ENCODE measurements at regions not wholly inside any gene's neighbourhood (a gene's known extent, or its start where the extent isn't known, plus 50 kb on each side); places are given as distances from the start of the nearest gene placed in this dataset.

- DNase-seq = no peak
Observed at GRCh38 chr16:65658349-65658748, 536.5 kb upstream of the CDH11 start.

DNA sequence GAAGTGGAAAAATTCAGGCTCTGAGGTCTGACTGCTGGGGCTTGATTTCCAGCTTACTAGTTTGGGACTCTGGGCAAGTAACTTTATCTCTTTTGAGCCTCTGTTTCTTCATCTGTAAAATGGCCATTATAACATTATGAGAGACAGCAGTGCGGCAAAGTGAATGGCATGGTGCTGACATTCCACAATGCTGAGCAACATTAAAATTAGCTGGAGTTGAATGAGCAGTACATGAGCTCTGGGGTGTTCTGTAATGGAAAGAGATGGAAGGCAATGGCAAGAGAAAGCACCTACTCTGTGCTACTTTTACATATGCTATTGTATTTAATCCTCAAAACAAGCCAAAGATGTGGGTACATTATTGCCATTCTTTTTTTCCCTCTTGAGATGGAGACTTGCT lies 535.7 kb upstream of the CDH11 start:
- DNase-seq = no peak

DNA sequence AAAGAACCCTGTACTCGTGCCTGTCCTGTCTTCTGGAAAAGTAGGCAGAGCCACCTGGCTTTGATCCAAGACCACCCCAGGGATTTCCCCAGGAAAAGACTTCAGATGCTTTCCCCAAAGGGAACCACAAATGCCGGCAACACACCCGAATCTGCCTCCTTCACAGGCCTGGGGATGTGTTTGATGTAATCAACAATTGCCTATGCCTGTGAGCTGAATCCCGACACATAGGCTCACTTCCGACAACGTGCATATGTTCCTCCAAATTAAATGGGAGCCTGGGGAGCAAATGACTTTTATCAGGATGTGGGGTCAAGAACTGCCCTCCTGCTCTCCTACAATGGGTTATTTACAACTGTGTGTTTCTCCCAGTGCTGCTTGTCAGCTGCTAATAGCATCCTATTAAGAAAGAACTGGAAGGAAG lies 535.2 kb upstream of the CDH11 start:
- no peak for DNase-seq

DNA sequence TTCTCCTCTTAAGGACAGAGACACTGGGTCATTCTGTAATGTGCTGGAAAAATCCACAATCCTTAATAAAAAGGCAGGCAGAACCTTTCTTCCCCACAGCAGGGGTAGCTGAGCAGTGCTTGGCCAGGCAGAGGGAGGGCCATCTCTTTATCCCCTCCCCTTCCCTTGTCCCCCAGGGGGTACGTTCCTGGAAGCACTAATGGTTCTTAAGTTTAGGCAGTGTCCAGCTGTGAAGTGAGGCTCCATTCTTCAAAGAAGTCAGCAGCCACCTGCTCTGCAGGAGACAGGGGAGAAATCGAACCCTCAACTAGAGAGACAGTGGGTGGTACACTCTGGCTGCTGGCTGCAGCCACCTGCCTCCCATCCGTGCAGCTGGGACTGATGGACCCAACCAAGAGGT lies 533.9 kb upstream of the CDH11 start:
- DNase-seq = no peak

- no peak for DNase-seq
Observed at GRCh38 chr16:65648101-65648500, 526.2 kb upstream of the CDH11 start.

- no peak for DNase-seq
Observed at GRCh38 chr16:65644821-65645220, 523.0 kb upstream of the CDH11 start.

GRCh38 chr16:65641762-65642289 lies 520.0 kb upstream of the CDH11 start:
- no peak for DNase-seq

DNA sequence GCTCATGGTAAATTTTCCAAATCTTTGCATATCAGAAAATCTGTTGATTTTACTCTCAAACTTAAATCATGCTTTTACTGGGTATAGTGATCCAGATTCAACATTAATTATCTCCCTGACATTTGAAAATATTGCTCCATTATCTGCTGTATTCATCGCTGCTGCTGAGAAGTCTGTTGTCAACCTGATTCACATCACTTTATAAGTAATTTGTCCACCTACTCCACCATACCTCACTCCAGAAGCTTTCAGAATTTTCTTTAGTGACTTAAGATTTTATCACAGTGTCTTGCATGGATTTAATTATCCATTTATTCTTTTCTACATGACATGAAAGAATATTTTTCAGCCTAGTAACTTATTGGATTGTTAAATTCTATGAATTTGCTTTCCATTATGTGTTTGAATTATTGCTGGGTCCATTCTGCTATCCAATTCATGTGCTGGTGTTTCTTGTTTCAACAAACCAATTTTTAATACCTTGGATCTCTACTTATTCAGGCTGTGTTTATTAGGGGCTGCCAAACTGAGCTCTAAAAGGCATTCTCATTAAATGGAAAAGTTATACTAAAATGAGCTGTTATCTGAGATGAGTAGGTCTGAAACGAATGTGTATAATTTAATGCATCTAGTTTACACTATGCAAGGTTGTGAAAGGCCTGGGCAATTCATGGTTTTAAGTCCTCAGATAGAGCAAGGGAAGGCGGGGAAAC lies 519.3 kb upstream of the CDH11 start:
- DNase-seq = no peak

- DNase-seq = no peak
Observed at GRCh38 chr16:65634833-65635232, 513.0 kb upstream of the CDH11 start.

- DNase-seq = no peak
Observed at GRCh38 chr16:65634291-65634690, 512.4 kb upstream of the CDH11 start.

- no peak for DNase-seq
Observed at GRCh38 chr16:65624666-65625065, 502.8 kb upstream of the CDH11 start.

DNA sequence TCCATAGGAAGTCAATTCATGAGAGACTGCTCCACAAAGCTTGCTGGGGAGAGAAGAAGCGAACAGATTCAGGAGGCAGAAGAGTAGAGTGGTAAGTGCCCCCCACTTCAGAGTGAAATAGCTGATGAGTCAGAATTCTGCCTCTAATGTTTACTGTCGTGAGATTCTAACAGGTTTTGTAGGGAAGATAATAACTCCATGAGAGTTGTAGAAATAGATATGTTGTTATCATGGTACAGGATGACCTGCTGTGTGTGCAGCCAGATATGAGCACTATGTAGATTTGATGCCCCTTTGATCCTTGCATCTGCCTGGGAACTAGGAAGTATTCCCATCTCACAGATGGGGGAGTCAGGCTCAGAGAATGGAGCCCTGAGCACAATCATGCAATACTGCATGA lies 502.4 kb upstream of the CDH11 start:
- DNase-seq = no peak

DNA sequence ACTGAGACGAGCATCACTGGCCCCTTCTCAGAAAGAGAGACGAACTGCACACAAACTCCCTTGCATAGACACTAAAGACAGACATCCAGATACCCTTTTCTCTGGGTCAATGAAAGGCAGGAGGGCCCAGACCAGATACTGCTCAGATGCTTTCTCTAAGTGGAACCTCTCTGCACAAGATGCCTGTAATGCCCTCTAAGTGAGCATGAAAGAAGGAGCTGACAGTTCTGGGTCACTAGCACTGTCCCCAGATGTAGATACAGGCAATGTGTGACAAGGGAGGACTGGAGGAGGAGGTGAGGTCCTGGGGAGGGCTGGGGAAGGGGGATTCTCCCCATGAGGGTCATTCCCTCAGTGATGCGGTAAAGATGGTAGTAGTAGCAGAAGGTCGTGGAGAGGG lies 501.0 kb upstream of the CDH11 start:
- no peak for DNase-seq

DNA sequence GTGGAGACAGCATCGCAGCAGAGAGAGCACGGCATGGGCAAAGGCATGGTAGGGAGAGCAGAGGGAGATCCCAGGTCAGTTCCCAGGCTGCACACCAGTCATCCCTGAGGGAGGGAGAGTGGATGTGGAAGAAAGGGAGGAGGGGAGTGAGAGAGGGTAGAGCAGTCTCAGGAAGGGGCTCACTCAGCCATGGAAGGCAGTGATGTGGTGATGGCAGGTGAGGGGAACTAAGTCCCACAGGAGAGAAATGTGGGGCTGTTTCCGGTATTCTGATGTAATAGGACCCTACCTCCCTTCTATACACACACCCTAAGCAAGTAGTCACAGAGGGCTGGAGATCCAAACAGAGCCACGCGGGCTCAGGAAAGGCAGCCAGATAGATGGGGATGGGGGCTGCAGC lies 500.3 kb upstream of the CDH11 start:
- DNase-seq = no peak

DNA sequence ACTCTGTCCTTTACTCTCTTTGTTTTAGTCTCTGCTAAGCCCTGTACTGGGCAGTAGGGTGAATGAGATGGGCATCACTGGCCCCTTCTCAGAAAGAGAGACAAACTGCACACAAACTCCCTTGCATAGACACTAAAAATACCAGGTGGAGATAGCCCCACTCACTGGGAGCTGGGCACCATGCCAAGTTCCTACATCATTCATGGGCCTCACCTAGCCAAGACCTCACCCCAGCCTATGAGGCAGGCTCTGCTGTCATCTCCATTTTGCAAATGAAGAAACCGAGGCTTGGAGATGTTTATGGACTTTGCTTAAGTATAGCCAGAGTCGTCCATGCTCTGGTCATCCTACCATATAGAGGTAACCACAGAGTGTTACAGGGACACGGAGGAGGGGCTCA lies 499.8 kb upstream of the CDH11 start:
- no peak for DNase-seq

DNA sequence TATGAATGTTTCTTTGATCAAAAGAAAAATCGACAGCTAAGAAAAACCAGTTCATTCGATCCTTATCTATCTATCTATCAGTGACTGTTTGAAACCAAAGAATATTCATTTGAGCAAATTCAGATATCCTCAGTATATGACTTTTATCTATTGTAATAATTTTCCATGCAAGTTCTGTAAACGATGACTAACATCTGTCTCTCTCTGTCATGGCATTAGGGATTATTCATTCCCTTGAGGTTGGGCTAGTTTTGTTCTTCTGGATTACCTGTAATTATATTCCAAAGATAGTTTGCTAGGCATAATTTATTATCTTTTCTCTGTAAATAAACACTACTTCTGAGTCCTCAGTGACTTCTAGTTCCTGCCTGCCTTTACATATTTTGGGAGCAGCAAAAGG lies 497.7 kb upstream of the CDH11 start:
- no peak for DNase-seq

DNA sequence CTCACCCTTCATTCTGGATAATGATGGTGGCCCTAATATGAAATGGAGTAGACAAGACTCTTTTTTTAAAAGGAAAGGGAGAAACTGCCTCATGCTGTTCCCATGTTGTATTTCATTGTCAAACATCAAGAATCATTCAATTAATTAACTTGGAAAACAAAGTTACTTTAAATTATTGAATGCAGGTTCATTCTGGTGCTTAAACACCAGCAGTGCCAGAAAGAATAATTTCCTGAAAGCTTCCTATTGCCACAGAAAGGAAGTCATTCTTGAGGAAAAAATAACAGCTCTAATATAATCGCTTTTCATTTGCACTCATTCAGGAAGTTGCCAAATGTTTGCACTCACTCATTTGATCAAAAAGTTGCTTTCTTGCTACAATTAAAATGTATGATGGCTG lies 497.1 kb upstream of the CDH11 start:
- DNase-seq = no peak

- peak; percentile 55 for DNase-seq
Observed at GRCh38 chr16:65618333-65618732, 496.5 kb upstream of the CDH11 start.

DNA sequence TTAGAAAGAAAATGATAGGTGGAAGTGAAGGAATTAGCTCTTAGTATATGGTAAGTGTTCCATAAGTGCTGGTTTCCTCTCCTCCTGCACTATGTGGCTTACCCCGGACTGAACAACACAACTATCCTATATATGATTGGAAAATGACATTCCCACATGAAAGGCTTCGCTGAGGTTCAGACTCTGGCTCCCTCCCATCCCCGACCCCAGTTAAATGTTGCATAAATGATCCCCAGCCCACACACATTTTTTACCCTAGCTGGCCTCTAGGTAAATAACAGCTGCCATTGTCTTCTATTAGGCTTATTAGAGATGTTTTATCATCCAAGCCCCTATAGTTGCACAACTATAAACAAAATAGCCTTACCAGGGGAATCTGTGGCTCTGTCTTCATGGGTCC lies 495.6 kb upstream of the CDH11 start:
- no peak for DNase-seq

- no peak for DNase-seq
Observed at GRCh38 chr16:65608455-65608854, 486.6 kb upstream of the CDH11 start.

GRCh38 chr16:65604771-65605170 lies 482.9 kb upstream of the CDH11 start:
- DNase-seq = no peak

- DNase-seq = no peak
Observed at GRCh38 chr16:65601781-65602180, 479.9 kb upstream of the CDH11 start.

DNA sequence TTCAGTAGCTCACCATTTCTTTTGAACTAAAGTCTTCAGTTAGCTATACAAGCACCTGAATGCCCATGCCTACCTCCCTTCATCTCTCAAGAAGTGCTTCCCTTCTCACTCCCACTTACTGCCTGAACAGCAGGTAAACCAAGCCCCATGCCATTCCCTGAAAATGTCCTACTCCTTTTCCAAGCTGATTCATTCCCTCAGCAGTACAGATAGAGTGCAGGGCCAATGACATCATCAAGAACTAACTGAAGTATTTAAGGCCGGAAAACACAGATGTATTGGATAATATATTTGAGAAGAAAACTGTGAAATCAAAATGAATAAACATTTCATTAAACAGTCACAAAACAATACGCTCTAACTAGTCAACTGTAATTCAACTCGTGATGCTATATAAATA lies 478.8 kb upstream of the CDH11 start:
- no peak for DNase-seq

- DNase-seq = no peak
Observed at GRCh38 chr16:65600046-65600445, 478.2 kb upstream of the CDH11 start.

DNA sequence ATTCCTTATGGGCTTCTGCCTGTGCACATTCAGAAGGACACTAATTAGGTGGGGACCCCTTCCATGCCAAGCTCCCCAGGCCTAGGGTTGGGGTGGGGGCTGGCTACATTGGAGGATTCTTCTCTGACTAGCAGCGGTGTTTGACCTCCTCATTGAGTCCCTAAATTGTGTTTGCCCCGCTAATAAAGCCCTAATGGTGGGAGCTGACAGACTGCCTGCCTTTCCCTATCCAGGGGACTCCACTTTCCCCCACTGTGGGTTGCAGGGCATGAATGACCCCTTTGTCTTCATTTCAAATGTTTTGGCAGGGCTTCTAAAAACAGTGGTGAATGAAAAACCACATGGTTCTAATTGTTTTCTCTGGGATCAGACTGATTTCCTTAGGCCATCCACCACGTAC lies 476.8 kb upstream of the CDH11 start:
- DNase-seq = no peak
